HG03196 (cell line): ENCODE measurements at regions not wholly inside any gene's neighbourhood (a gene's known extent, or its start where the extent isn't known, plus 50 kb on each side); places are given as distances from the start of the nearest gene placed in this dataset.

ENCODE experiments used
- ATAC-seq: cut with Tn5 transposase; IDR thresholded peaks from one replicate; pipeline ENCODE4 v1.9.1; 2021; ENCODE audit not compliant: unreplicated experiment

- no peak for ATAC-seq
These were observed 309.3 kb upstream of the CDYL start for GRCh38 chr6:4466769-4467480.

GRCh38 chr6:4466261-4466660 is 309.9 kb upstream of the CDYL start:
- no peak for ATAC-seq

DNA sequence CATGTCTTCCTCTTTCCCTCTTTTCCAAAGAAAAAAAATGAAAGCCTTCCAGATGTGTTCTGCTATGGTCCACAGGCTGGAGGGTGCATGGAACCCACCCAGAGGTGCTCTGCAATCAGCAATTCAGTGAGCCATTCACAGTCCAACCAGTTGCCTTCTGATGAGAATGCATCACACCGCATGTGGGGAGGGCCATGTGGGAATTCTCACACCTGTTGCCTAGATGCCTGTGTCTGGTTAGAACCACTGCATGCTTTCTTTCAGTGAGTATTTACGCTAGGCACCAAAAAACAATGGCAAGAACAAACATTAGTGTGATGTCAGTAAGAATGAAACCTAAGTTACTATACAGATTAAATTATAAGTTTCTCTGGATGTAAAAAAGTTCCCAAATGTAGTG is 311.6 kb upstream of the CDYL start:
- ATAC-seq = no peak

GRCh38 chr6:4463236-4463635 is 313.0 kb upstream of the CDYL start:
- ATAC-seq = no peak

DNA sequence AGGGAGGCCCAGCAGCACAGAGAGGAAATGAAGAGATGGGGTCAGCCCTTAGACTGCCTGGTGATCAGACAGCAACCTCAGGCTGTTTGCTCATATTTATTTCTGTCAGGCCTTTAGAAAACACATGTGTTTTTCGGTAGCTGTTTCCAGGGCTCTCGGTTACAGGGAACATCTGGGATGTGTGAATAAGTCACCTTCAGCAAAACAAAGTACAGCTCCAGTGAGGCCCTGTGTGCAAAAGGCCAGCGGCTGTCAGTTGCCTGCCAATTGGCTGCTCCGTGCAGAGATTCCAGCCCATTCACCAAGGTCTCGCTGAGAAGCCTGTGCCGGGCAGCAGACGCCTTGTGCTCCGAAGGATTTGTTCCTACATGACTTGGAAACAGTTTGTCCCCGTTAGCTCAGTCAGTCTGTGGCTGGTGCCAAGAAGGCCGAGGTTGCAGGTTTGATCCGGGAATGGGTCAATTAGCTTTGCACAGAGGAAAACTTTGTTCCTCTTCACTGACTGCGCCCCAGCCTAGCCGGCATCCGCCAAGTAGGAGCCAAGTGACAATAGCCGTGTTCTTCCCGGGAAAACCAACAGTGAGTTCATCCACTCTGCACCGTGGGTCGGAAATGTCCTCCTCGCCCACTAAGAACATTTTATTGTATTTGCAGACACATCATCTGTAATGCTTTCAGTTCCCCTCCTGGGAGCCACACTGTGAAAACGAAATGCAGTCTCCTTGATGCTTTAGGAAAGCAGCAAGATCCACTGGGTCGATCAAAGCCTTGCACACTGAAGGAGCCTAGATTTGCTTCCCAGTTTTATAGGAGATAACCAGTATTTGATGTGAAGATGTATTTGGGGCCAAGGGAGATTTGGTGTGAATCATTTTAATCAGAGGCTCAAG is 315.4 kb upstream of the CDYL start:
- no peak for ATAC-seq

GRCh38 chr6:4459996-4460395 is 316.2 kb upstream of the CDYL start:
- no peak for ATAC-seq

DNA sequence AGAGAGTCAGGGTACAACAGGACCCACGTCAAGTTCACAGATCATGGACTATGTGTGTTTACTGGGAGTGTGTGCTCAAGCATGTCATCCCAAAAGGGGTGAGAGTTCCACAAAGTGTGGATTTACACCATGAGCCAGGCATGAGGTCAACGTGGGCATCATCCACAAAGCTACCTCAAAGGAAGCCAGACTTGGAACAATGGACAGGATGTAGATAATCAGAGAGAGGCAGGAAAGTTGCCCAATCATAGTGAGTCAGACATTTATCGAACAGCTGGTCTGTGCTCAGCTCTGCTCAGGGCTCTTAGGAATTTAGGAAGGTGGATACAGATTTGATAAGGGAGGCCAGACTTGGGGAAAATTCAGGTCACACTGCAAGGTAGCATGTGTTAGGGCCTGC is 317.2 kb upstream of the CDYL start:
- ATAC-seq = no peak

- ATAC-seq = no peak
These were observed 316.3 kb upstream of the ECI2 start for GRCh38 chr6:4451718-4452117.

DNA sequence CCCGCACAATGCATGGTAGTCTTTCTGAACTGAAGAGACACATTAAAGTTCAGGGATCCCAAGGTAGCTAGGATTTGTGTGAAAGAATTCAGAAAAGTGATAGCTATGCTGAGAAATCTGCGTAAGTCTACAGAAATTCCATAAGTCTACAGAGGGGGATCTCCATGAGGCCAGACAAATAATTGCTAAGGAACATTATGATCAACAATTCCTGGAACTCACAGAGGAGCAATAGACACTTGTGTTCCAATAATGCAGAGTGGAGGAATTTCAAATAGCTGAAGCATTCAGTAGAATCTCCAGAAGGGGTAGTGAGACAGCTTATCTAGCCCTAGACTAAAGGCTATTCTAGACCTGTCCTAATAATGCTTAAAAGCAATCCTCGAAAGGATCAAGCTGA is 315.7 kb upstream of the ECI2 start:
- ATAC-seq = no peak

DNA sequence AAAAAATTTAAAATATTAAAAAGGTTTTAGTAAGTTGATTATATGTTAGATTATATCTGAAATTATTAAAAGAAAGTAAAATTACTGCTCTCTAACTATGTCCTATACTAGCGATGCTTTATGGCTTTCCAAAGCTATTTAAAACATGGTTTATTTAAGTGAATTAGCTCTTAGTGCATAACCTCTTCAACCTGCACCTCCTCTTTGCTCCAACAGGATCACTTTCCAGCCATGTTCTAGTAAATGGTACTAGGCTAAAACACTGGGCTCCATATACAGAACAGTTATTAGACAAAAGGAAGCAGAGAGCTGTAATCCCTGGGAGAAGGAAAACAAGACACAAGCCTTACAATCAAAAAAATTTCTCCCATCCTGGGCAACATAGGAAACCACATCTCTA is 314.9 kb upstream of the ECI2 start:
- ATAC-seq = no peak

DNA sequence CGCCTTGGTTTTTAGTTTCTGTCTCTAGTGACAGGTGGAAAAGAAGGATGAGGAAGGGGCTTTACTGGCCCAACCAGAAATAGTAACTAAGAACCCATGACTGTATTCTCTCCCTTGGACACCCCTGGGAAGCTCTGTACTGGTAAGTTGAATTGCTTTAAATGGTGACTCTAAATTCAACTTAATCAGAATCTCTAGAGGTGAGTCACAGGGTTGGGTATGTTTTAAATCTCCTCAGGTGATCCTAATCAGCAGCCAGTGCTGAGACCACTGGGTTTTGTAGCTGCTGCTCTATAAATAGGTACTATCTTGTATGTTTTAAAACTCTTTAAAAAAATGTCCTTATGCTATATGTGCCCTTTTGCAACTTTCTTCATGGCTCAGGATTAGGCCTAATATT is 314.0 kb upstream of the ECI2 start:
- no peak for ATAC-seq

DNA sequence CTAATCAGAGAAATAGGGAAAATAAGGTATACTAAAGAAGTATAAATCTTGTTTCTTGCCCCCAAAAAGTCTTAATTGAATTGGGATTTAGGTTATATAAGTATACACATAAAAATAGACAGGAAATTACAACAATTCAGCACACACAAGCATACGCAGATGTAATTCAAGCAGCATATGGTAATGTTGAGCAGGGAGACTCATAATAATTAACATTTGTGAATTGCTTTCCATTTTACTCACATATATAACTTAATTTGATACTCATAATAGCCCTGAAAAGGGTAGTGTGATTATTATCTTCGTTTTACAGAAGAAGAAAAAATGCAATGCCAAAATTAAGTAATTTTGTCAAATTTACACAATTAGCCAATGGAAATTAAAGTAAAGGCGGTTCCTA is 313.5 kb upstream of the ECI2 start:
- no peak for ATAC-seq

DNA sequence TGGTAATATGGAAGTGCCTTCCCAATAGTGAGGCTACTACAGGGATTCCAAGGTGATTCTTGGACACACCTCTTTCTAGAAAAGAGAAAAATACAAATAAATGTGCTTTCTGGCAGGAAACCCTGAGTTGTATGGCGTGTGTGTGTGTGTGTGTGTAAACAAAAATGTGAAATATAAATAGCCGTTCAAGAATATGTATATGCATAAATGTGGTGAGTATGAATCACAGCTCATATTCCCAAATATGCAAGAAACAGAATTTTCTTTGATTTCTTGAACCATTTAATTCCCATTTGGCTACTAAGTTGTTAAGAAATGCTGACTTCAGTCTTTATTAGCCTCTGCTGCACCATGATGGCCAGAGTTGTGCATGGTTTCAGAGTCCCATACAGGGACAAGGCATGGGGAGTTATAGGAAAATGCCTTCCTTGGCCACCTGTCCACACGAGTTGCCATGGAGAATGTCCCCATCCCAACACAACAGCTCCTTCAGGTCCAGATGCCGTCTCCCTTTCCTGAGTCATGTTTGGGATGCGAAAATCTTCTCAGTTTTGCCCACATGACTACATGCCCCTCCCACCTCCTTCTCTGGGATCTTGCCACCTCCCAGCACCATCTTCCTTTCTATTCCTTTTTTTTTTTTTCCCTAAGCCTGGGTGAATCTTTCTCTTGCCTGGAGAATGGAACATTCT is 312.4 kb upstream of the ECI2 start:
- ATAC-seq = no peak

DNA sequence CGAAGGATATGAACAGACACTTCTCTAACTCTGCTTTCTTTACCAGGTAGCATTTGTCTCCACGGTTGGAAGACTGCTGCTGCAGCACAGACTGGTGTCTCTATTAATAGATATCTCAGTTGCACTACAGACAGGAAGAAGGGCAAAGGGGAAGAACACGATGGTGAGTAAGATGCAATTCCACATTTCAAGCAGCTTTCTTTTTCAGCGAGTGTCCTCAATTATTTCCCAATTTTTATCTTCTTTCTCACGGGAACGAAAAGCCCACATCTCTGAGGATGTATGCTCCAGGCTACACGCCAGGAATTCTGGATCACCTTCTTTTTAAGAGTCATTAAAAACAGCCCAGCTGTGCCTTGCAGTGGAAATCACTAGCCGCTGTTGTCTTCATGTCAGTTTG is 311.6 kb upstream of the ECI2 start:
- ATAC-seq = no peak

GRCh38 chr6:4441981-4442434 is 306.6 kb upstream of the ECI2 start:
- ATAC-seq = no peak

DNA sequence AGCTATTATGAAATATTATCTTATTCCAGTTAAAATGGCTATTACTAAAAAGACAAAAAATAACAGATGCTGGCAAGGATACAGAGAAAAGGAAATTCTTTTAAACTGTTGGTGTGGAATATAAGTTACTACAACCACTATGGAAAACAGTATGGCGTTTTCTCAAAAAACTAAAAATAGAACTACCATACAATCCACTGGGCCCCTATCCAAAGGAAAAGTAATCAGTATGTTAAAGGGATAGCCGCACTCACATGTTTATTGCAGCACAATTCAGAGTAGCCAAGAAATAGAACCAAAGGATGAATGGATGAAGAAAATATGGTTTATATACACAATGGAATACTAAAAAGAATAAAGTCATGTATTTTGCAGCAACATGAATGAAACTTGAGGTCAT is 303.8 kb upstream of the ECI2 start:
- ATAC-seq = no peak

DNA sequence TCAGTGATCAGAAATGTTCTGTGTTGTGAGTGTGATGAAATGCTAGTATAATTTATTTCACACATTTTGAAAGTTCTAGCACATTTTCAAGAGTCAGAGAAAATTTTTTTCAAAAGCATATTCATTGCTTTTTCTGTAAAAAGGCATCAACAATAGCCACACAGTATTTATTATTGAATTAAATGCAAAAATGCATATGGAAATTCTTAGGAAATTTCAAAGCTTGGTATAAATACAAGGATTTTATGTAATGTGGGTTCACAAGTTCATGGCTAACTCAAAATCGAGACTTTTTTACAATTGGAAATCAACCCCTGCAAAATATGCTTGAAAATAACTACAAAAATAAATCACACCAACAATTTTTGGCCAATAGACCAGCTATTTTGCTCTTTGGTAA is 302.0 kb upstream of the ECI2 start:
- no peak for ATAC-seq

GRCh38 chr6:4435981-4436445 is 300.6 kb upstream of the ECI2 start:
- no peak for ATAC-seq

DNA sequence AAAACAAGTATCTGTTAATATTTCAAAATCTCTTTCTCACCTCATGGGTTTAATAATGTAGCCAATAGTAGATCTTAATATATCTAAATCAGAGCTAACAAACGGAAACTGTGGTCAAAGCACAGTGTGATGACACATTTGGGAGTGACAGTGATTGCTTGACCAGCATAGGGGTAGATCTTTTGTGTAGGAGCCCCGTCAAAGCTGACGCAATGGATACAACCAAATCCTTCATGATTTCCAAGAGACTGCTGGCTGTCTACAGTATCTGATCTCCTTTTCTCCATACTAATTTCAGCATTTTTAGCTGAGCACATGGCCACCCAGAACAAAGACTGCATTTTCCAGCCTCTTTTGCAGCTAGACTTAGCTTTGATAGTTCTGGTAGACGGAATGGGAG is 299.3 kb upstream of the ECI2 start:
- no peak for ATAC-seq

DNA sequence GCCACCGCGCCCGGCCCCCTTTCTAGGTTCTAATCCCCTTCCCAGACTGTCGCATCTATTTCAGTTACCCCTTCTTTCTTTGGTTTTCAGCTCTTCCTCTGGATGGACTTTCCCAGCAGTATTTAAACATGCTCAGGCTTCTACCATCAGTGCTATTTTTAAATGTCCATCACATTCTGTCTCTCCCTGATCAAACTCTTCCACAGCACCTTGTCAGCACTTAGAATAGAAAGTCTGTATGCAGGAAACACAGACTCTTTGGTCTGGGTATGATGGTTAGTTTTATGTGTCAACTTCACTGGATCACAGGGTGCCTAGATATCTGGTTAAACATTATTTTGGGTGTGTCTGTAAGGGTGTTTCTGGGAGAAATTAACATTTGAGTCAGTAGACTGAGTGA is 297.8 kb upstream of the ECI2 start:
- ATAC-seq = no peak

- no peak for ATAC-seq
These were observed 291.6 kb upstream of the ECI2 start for GRCh38 chr6:4426968-4427367.

- ATAC-seq = no peak
These were observed 286.5 kb upstream of the ECI2 start for GRCh38 chr6:4421837-4422236.
